ENCODE measurements at regions not wholly inside any gene's neighbourhood (a gene's known extent, or its start where the extent isn't known, plus 50 kb on each side); places are given as distances from the start of the nearest gene placed in this dataset.
A peak's percentile ranks its signal among the peaks of the same experiment; 100 is the strongest.

- DNase-seq (ENCODE audit: low read depth) = no peak
- no peak for TF ChIP-seq CTCF (IDR thresholded peaks at IDR 0.05; ENCODE audit: insufficient read depth, low read depth, low read length)
- H3K4me3 ChIP-seq (ENCODE audit: low read depth, low read length) = no peak overlapping the region
Measured at GRCh38 chr2:128384446-128384845, 65.8 kb upstream of the HS6ST1 start.

- no peak overlapping the region for H3K4me3 ChIP-seq (ENCODE audit: low read depth, low read length)
- no peak for DNase-seq (ENCODE audit: low read depth)
- TF ChIP-seq CTCF (IDR thresholded peaks at IDR 0.05; ENCODE audit: insufficient read depth, low read depth, low read length) = no peak
Measured at GRCh38 chr2:128384956-128385355, 66.3 kb upstream of the HS6ST1 start.

DNA sequence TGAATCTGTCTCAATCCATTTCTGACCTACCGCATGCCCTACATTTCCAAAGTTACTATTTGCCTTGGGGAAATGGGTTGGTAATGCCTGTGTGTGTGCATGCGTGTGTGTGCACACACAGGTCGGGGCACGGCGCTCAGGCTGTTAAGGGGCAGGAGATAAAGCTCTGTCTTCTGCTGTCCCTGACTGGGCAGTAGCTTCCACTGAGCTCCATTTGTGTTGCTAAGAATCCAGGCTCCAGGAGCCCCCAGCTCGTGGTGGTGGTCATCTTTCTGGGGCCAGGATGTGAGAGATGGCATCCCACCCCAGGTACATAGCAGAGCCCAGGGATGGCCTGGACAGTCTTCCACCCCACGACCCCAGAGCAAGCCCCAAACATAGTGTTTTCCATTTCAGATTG lies 66.7 kb upstream of the HS6ST1 start:
- no peak for DNase-seq (ENCODE audit: low read depth)
- no peak for TF ChIP-seq CTCF (IDR thresholded peaks at IDR 0.05; ENCODE audit: insufficient read depth, low read depth, low read length)
- H3K4me3 ChIP-seq (ENCODE audit: low read depth, low read length) = no peak overlapping the region

DNA sequence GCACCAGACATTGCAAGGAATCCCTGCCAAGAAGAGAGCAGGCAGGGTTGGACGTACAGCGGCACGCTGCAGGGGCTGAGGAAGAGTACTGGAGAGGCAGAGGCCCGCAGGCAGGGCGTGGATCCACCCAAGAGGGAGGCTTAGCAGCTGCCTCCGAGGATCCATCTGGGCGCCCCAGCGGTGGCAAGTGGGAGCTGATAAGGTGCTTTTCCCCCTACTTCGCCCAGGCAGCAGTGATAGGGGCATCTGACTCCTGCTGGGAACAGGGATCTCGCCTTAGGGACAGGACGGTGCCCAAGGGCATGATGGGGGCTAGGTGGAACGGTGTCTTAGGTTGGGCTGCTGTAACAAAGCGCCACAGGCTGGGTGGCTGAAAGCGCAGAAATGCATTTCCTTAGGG lies 67.4 kb upstream of the HS6ST1 start:
- TF ChIP-seq CTCF (IDR thresholded peaks at IDR 0.05; ENCODE audit: insufficient read depth, low read depth, low read length) = no peak
- DNase-seq (ENCODE audit: low read depth) = no peak
- no peak overlapping the region for H3K4me3 ChIP-seq (ENCODE audit: low read depth, low read length)

- peak; percentile 64 for DNase-seq (ENCODE audit: low read depth)
- TF ChIP-seq CTCF (IDR thresholded peaks at IDR 0.05; ENCODE audit: insufficient read depth, low read depth, low read length) = no peak
- H3K4me3 ChIP-seq (ENCODE audit: low read depth, low read length) = no peak overlapping the region
Measured at GRCh38 chr2:128388499-128388941, 69.9 kb upstream of the HS6ST1 start.

DNA sequence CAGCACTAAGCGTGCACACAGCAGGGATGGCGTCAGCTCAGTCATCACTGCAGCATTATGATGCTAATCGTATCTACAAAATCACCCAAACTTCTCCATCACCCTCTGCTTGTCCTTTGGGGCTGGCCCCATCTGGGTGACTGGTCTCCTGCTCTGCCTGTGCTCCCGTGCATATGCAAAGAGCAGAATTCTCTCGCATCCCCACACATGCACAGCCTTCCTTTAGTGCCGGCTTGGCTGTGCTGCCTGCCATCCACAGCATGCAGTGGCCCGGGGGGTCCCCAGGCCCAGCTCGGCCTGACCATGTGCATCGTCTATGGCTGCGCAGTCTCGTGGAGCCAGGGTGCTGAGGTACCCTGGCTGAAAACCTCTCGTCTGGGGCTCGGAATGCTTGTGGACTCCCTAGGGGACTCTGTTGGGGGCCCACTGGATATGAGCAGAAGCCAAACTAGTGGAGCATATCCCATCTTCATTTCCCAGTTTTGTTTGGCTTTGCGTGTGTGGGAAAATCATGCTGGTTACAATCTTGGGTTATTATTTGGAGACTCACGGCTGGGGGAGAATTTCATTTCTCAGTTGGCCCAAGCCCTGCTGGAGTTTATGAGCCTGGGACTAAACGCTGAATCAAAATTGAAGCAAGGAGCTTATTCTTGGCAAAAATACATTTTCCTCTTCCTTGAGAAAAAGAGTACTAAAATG lies 70.9 kb upstream of the HS6ST1 start:
- no peak for TF ChIP-seq CTCF (IDR thresholded peaks at IDR 0.05; ENCODE audit: insufficient read depth, low read depth, low read length)
- H3K4me3 ChIP-seq (ENCODE audit: low read depth, low read length) = no peak overlapping the region
- no peak for DNase-seq (ENCODE audit: low read depth)

All from fibroblast of villous mesenchyme (primary cell).